ENCODE measurements at regions not wholly inside any gene's neighbourhood (a gene's known extent, or its start where the extent isn't known, plus 50 kb on each side); places are given as distances from the start of the nearest gene placed in this dataset.

DNA sequence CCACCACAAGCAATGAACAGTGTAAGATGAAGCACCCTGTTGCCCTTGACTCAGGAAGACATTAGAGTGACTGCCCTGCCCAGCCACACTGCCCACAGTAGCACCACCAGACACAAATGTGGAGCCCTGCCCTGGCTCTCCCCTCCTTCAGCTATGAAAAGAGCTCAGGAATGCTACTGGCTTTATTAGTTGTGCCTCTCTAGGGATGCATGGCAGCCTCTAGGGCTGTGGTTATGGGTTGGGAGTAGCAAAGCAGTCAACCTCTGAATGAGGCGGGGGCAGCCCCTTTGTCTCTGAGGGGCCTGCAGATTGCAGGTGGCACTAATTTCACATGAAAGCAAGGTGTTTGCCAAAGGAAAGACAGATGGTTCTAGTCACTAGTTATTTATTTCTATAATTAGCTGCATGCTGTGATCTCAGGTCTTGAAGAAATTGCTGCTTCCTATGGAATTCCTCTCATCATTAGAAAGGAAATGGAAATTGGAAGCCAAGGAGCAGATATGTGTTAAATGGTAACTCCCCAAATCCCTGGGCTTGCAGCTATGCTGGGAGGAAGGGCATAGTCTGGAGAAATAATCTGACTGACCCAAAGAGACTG lies 259.4 kb downstream of the TLR4 start (continued):
- TF ChIP-seq GATAD2B (conservative IDR thresholded peaks at IDR 0.05; ENCODE audit: low read depth) (no peak), BHLHE40 (IDR thresholded peaks at IDR 0.05; ENCODE audit: borderline replicate concordance in 1 of 2, low read depth in 2 of 2, low read length in 1 of 2) (no peak), ZNF274 (IDR thresholded peaks at IDR 0.05; ENCODE audit: insufficient read depth, insufficient read length) (no peak), HCFC1 (IDR thresholded peaks at IDR 0.05; ENCODE audit: low read length) (no peak), RUNX3 (IDR thresholded peaks at IDR 0.05; ENCODE audit: low read length) (no peak), CHD4 (IDR thresholded peaks at IDR 0.05) (no peak)
- TF ChIP-seq, protein P1, sequence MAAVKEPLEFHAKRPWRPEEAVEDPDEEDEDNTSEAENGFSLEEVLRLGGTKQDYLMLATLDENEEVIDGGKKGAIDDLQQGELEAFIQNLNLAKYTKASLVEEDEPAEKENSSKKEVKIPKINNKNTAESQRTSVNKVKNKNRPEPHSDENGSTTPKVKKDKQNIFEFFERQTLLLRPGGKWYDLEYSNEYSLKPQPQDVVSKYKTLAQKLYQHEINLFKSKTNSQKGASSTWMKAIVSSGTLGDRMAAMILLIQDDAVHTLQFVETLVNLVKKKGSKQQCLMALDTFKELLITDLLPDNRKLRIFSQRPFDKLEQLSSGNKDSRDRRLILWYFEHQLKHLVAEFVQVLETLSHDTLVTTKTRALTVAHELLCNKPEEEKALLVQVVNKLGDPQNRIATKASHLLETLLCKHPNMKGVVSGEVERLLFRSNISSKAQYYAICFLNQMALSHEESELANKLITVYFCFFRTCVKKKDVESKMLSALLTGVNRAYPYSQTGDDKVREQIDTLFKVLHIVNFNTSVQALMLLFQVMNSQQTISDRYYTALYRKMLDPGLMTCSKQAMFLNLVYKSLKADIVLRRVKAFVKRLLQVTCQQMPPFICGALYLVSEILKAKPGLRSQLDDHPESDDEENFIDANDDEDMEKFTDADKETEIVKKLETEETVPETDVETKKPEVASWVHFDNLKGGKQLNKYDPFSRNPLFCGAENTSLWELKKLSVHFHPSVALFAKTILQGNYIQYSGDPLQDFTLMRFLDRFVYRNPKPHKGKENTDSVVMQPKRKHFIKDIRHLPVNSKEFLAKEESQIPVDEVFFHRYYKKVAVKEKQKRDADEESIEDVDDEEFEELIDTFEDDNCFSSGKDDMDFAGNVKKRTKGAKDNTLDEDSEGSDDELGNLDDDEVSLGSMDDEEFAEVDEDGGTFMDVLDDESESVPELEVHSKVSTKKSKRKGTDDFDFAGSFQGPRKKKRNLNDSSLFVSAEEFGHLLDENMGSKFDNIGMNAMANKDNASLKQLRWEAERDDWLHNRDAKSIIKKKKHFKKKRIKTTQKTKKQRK (IDR thresholded peaks at IDR 0.05; ENCODE audit: low read depth, low read length), result no peak

DNA sequence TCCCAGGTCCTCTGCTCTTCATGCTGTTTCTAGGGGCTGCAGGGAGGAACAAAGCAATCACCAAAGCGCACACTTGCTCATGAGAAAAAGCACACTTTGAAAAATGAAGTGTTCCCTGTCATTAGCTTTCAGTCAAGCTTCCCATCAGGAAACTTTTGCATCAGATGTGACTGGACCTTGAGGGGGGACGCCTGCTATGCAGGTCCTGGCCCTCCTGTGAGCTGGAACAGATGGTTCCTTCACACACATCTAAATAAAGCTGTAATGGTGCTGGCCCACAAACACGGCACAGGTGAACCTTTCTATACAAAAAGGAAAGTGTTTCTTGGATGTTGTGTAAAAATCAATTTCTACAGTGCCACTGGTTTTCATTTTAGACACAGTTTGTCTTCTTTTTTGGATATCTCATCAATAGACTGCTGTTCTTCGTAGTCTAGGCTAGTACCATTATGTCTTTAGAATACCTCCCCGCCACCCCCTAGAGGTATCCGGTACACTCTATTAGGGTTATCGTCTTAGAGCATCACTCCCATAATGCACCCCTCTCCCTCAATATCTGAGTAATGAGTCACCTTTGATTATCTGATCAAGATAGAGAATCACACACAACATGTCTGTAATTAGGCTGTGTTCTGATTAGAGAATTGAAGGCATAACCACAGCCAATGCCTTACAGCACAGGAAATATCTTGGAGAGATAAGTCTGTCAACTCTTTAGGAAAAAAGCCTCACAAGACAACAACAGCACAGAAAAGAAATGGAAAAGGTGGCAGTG lies 266.3 kb downstream of the TLR4 start:
- Histone ChIP-seq H2AFZ (ENCODE audit: control insufficient read depth, low read depth, low read length) (no peak overlapping the region), H3K79me2 (ENCODE audit: control insufficient read depth, insufficient read depth, low read length) (no peaks in the 10 kb centered on the region), H3K4me2 (ENCODE audit: control insufficient read depth, insufficient read depth) (no peak overlapping the region), H3K27me3 (replicated peaks in 1 of 2; ENCODE audit: control insufficient read depth in 2 of 2, insufficient read depth in 2 of 2, low read length in 1 of 2) (no peaks in the 10 kb centered on the region), H3K4me3 (no peak overlapping the region), H3K9me3 (replicated peaks; ENCODE audit: control insufficient read depth, insufficient read depth, low read length) (no peaks in the 10 kb centered on the region), H3K9ac (ENCODE audit: control insufficient read depth, insufficient read depth, low read length) (no peak overlapping the region), H3K36me3 (ENCODE audit: control insufficient read depth in 2 of 2, insufficient read depth in 2 of 2, low read length in 1 of 2) (no peaks in the 10 kb centered on the region), H4K20me1 (ENCODE audit: control insufficient read depth, insufficient read depth) (no peaks in the 10 kb centered on the region), H3K27ac (ENCODE audit: control insufficient read depth, insufficient read depth) (no peak overlapping the region), H3K4me1 (ENCODE audit: control insufficient read depth, insufficient read depth, low read length) (no peaks in the 10 kb centered on the region)
- in situ Hi-C loops (cut with MboI), result no loop called here
- DNase-seq (ENCODE audit: low read depth, low spot score) (no peak), FAIRE-seq (no peak), ATAC-seq (no peak)
- intact Hi-C loops (cut with micrococcal nuclease; ENCODE audit: unreplicated experiment), result no loop called here
- CTCF ChIA-PET, result interaction anchor here (0.6 kb wide), 1 partner anchor 45 kb away, joined by 3 read pairs; no protein-coding TSS in a partner anchor
- BruUV-seq (replicated peaks), result no TSS peak
- POLR2A ChIA-PET, result no interaction called here
- SMC1A ChIA-PET (ENCODE audit: uncharacterized antibody, unreplicated experiment), result no interaction called here
- 43% methylated on average over 7 of the region's 7 CpGs for WGBS (ENCODE audit: insufficient coverage, insufficient replicate concordance, low lambda C conversion rate, missing lambda C conversion rate)
- RAD21 ChIA-PET (ENCODE audit: unreplicated experiment), result no interaction called here
- no peak for TF ChIP-seq SMAD5 (IDR thresholded peaks at IDR 0.05; ENCODE audit: low read depth)
- TF ChIP-seq, protein P2, sequence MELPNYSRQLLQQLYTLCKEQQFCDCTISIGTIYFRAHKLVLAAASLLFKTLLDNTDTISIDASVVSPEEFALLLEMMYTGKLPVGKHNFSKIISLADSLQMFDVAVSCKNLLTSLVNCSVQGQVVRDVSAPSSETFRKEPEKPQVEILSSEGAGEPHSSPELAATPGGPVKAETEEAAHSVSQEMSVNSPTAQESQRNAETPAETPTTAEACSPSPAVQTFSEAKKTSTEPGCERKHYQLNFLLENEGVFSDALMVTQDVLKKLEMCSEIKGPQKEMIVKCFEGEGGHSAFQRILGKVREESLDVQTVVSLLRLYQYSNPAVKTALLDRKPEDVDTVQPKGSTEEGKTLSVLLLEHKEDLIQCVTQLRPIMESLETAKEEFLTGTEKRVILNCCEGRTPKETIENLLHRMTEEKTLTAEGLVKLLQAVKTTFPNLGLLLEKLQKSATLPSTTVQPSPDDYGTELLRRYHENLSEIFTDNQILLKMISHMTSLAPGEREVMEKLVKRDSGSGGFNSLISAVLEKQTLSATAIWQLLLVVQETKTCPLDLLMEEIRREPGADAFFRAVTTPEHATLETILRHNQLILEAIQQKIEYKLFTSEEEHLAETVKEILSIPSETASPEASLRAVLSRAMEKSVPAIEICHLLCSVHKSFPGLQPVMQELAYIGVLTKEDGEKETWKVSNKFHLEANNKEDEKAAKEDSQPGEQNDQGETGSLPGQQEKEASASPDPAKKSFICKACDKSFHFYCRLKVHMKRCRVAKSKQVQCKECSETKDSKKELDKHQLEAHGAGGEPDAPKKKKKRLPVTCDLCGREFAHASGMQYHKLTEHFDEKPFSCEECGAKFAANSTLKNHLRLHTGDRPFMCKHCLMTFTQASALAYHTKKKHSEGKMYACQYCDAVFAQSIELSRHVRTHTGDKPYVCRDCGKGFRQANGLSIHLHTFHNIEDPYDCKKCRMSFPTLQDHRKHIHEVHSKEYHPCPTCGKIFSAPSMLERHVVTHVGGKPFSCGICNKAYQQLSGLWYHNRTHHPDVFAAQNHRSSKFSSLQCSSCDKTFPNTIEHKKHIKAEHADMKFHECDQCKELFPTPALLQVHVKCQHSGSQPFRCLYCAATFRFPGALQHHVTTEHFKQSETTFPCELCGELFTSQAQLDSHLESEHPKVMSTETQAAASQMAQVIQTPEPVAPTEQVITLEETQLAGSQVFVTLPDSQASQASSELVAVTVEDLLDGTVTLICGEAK (IDR thresholded peaks at IDR 0.05; ENCODE audit: borderline replicate concordance), result no peak
- no peak for TF ChIP-seq FOXK2 (IDR thresholded peaks at IDR 0.05)
- no peak for TF ChIP-seq SUZ12 (IDR thresholded peaks at IDR 0.05; ENCODE audit: unreplicated experiment)

Measured in GM12878 (cell line).